ENCODE measurements at regions not wholly inside any gene's neighbourhood (a gene's known extent, or its start where the extent isn't known, plus 50 kb on each side); places are given as distances from the start of the nearest gene placed in this dataset.

GRCh38 chr11:79918846-79919245 is 478.0 kb upstream of the TENM4 start:
- no peak for DNase-seq

GRCh38 chr11:79906164-79906563 is 465.3 kb upstream of the TENM4 start:
- no peak for DNase-seq

GRCh38 chr11:79902493-79902892 is 461.7 kb upstream of the TENM4 start:
- no peak for DNase-seq

- DNase-seq = no peak
Measured at GRCh38 chr11:79897896-79898295, 457.1 kb upstream of the TENM4 start.

- no peak for DNase-seq
Measured at GRCh38 chr11:79896258-79896657, 455.4 kb upstream of the TENM4 start.

- no peak for DNase-seq
Measured at GRCh38 chr11:79894111-79894510, 453.3 kb upstream of the TENM4 start.

GRCh38 chr11:79890272-79890671 is 449.4 kb upstream of the TENM4 start:
- no peak for DNase-seq

- no peak for DNase-seq
Measured at GRCh38 chr11:79864882-79865281, 424.1 kb upstream of the TENM4 start.

GRCh38 chr11:79860336-79860735 is 419.5 kb upstream of the TENM4 start:
- no peak for DNase-seq

- DNase-seq = no peak
Measured at GRCh38 chr11:79857377-79858214, 416.8 kb upstream of the TENM4 start.

GRCh38 chr11:79852176-79852575 is 411.3 kb upstream of the TENM4 start:
- no peak for DNase-seq

GRCh38 chr11:79845002-79845709 is 404.3 kb upstream of the TENM4 start:
- DNase-seq = no peak

GRCh38 chr11:79834015-79834414 is 393.2 kb upstream of the TENM4 start:
- DNase-seq = no peak

- no peak for DNase-seq
Measured at GRCh38 chr11:79830446-79830845, 389.6 kb upstream of the TENM4 start.

- no peak for DNase-seq
Measured at GRCh38 chr11:79829891-79830290, 389.1 kb upstream of the TENM4 start.

GRCh38 chr11:79822766-79823165 is 381.9 kb upstream of the TENM4 start:
- no peak for DNase-seq

- DNase-seq = no peak
Measured at GRCh38 chr11:79813551-79813950, 372.7 kb upstream of the TENM4 start.

- DNase-seq = no peak
Measured at GRCh38 chr11:79809487-79809886, 368.7 kb upstream of the TENM4 start.

GRCh38 chr11:79807506-79807905 is 366.7 kb upstream of the TENM4 start:
- DNase-seq = no peak

- no peak for DNase-seq
Measured at GRCh38 chr11:79796704-79797103, 355.9 kb upstream of the TENM4 start.

- no peak for DNase-seq
Measured at GRCh38 chr11:79794484-79795393, 353.9 kb upstream of the TENM4 start.

GRCh38 chr11:79794057-79794456 is 353.2 kb upstream of the TENM4 start:
- no peak for DNase-seq

GRCh38 chr11:79786961-79787360 is 346.1 kb upstream of the TENM4 start:
- DNase-seq = no peak
